ENCODE measurements at regions not wholly inside any gene's neighbourhood (a gene's known extent, or its start where the extent isn't known, plus 50 kb on each side); places are given as distances from the start of the nearest gene placed in this dataset.

- TF ChIP-seq CTCF (IDR thresholded peaks at IDR 0.05) (no peak), POLR2A (IDR thresholded peaks at IDR 0.05) (no peak)
Measured at GRCh38 chr1:239982762-239983161, 108.9 kb upstream of the FMN2 start.
